H1 (cell line): ENCODE measurements at regions not wholly inside any gene's neighbourhood (a gene's known extent, or its start where the extent isn't known, plus 50 kb on each side); places are given as distances from the start of the nearest gene placed in this dataset.

Source experiments
- CHD7 ChIP-seq: fragments of 300-600 bp; sonication (generic); IDR thresholded peaks from 2 replicates; pipeline ENCODE4 v1.7.1; 2012; ENCODE audit warnings: low read length, moderate library complexity, mild to moderate bottlenecking, inconsistent platforms; ENCODE audit not compliant: insufficient replicate concordance
- E2F6 ChIP-seq: IDR thresholded peaks from 2 replicates; pipeline ENCODE4 v1.6.1; 2012; ENCODE audit warnings: inconsistent platforms
- EP300 ChIP-seq, 2 experiments: IDR thresholded peaks; 1 replicate in 1 of 2; 2 replicates in 1 of 2; pipeline ENCODE4 v1.6.1; 2011 to 2012; ENCODE audit warnings: low read depth in 2 of 2, low read length in 2 of 2, mild to moderate bottlenecking in 2 of 2, borderline replicate concordance in 1 of 2, inconsistent platforms in 1 of 2, moderate library complexity in 1 of 2
- GTF2F1 ChIP-seq: IDR thresholded peaks from 2 replicates; pipeline ENCODE4 v1.6.1; 2012; ENCODE audit warnings: low read depth, low read length, improper control_type of control experiment, borderline replicate concordance
- KDM4A ChIP-seq: IDR thresholded peaks from one replicate; pipeline ENCODE4 v1.7.1; 2012; ENCODE audit warnings: low read depth, mild to moderate bottlenecking, moderate library complexity, low read length, inconsistent platforms; ENCODE audit not compliant: severe bottlenecking
- NANOG ChIP-seq: IDR thresholded peaks from 2 replicates; pipeline ENCODE4 v1.6.1; 2011; ENCODE audit warnings: low read length, low read depth, mild to moderate bottlenecking, inconsistent platforms; ENCODE audit not compliant: insufficient read depth, poor library complexity, severe bottlenecking
- TAF7 ChIP-seq: optimal IDR thresholded peaks from 2 replicates; pipeline ENCODE3; 2011; ENCODE audit warnings: low read depth, mild to moderate bottlenecking, inconsistent platforms, low read length, moderate library complexity, borderline replicate concordance
- ZNF274 ChIP-seq: IDR thresholded peaks from 2 replicates; pipeline ENCODE4 v1.7.0; 2012; ENCODE audit warnings: low read length, borderline replicate concordance; ENCODE audit errors: extremely low read depth

GRCh38 chr16:5895976-5896375, 798.4 kb upstream of the EEF2KMT start (continued):
- TF ChIP-seq CHD7 = no peak
- TF ChIP-seq ZNF274 = no peak
- no peak for TF ChIP-seq EP300 (IDR thresholded peaks at IDR 0.05; ENCODE audit: borderline replicate concordance in 1 of 2, low read depth in 2 of 2, low read length in 2 of 2)
- TF ChIP-seq E2F6 = no peak
- no peak for TF ChIP-seq NANOG
- TF ChIP-seq TAF7 = no peak
- no peak for TF ChIP-seq KDM4A
- no peak for TF ChIP-seq GTF2F1
